Tibial nerve (tissue), 4 donors: ENCODE measurements at regions not wholly inside any gene's neighbourhood (a gene's known extent, or its start where the extent isn't known, plus 50 kb on each side); places are given as distances from the start of the nearest gene placed in this dataset.

Experiments
- EP300 ChIP-seq, 2 donors: sonication (generic); formaldehyde crosslinking; IDR thresholded peaks; one replicate each; pipeline ENCODE4 v1.6.1; 2017; ENCODE audit warnings: antibody characterized with exemption in 2 of 2, mild to moderate bottlenecking in 1 of 2
- POLR2A ChIP-seq, 2 donors: fragments of 450-650 bp; IDR thresholded peaks; one replicate each; pipeline ENCODE4 v1.6.1; 2017; ENCODE audit warnings: antibody characterized with exemption in 2 of 2, mild to moderate bottlenecking in 2 of 2, moderate library complexity in 2 of 2
- TF ChIP-seq, protein P1 (sequence below), 5 experiments: fragments of 200-600 bp in 3 of 5; fragments of 450-650 bp in 2 of 5; sonication (generic) in 3 of 5; IDR thresholded peaks; one replicate each; pipeline ENCODE4 v1.5.1; 2016 to 2019; ENCODE audit warnings: antibody characterized with exemption in 5 of 5, mild to moderate bottlenecking in 3 of 5, moderate library complexity in 2 of 5

DNA sequence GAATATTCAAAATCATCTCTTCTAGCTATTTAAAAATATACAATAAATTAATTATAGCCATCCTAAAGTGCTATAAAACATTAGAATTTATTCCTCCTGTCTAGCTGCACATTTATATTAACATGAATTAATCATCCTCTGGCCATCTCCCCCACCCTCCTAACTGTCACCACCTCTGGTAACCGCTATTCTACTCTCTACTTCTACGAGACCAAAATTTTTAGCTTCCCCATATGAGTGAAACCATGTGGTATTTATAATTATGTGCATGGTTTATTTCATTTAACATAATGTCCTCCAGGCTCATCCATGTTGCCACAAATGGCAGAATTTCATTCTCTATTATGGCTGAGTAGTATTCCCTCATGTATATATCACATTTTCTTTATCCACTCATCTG, 265.2 kb downstream of the COG6 start:
- TF ChIP-seq, protein P1, sequence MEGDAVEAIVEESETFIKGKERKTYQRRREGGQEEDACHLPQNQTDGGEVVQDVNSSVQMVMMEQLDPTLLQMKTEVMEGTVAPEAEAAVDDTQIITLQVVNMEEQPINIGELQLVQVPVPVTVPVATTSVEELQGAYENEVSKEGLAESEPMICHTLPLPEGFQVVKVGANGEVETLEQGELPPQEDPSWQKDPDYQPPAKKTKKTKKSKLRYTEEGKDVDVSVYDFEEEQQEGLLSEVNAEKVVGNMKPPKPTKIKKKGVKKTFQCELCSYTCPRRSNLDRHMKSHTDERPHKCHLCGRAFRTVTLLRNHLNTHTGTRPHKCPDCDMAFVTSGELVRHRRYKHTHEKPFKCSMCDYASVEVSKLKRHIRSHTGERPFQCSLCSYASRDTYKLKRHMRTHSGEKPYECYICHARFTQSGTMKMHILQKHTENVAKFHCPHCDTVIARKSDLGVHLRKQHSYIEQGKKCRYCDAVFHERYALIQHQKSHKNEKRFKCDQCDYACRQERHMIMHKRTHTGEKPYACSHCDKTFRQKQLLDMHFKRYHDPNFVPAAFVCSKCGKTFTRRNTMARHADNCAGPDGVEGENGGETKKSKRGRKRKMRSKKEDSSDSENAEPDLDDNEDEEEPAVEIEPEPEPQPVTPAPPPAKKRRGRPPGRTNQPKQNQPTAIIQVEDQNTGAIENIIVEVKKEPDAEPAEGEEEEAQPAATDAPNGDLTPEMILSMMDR (IDR thresholded peaks at IDR 0.05) = no peak
- TF ChIP-seq POLR2A (IDR thresholded peaks at IDR 0.05) (no peak), EP300 (IDR thresholded peaks at IDR 0.05) (no peak)
